SJSA1 (cell line): ENCODE measurements at regions not wholly inside any gene's neighbourhood (a gene's known extent, or its start where the extent isn't known, plus 50 kb on each side); places are given as distances from the start of the nearest gene placed in this dataset.

ENCODE experiments used
- DNase-seq, 2 experiments: peaks; one replicate each; pipeline ENCODE4 v3.0.0-alpha.2; 2015 to 2020; ENCODE audit warnings: low spot score in 2 of 2, low read depth in 1 of 2
- H3K27ac ChIP-seq: fragments of 250-450 bp; sonication (Bioruptor Pico); 2 replicates; pipeline ENCODE4 v1.5.1; 2020; ENCODE audit warnings: mild to moderate bottlenecking, moderate library complexity
- H3K27me3 ChIP-seq: fragments of 250-450 bp; sonication (Bioruptor Pico); replicated peaks from 2 replicates; pipeline ENCODE4 v1.5.1; 2020; ENCODE audit warnings: mild to moderate bottlenecking, moderate library complexity
- H3K36me3 ChIP-seq: fragments of 250-450 bp; sonication (Bioruptor Pico); 2 replicates; pipeline ENCODE4 v1.5.1; 2020; ENCODE audit warnings: mild to moderate bottlenecking
- H3K4me1 ChIP-seq: fragments of 250-450 bp; sonication (Bioruptor Pico); replicated peaks from 2 replicates; pipeline ENCODE4 v1.6.1; 2021; ENCODE audit warnings: mild to moderate bottlenecking
- H3K4me3 ChIP-seq: fragments of 250-450 bp; sonication (Bioruptor Pico); 2 replicates; pipeline ENCODE4 v1.5.1; 2020; ENCODE audit warnings: mild to moderate bottlenecking
- H3K9me3 ChIP-seq: fragments of 250-450 bp; sonication (Bioruptor Pico); replicated peaks from 2 replicates; pipeline ENCODE4 v1.5.1; 2020; ENCODE audit warnings: mild to moderate bottlenecking

- H3K27ac ChIP-seq, result no peak overlapping the region
- no peaks in the 10 kb centered on the region for H3K36me3 ChIP-seq
- no peaks in the 10 kb centered on the region for H3K9me3 ChIP-seq
- no peaks in the 10 kb centered on the region for H3K4me1 ChIP-seq
- no peaks in the 10 kb centered on the region for H3K27me3 ChIP-seq
- H3K4me3 ChIP-seq, result no peak overlapping the region
- no peak for DNase-seq
Measured at GRCh38 chr11:97359016-97359415, 969.2 kb downstream of the JRKL start.

GRCh38 chr11:97361812-97362378 lies 972.1 kb downstream of the JRKL start:
- no peak overlapping the region for H3K4me3 ChIP-seq
- H3K36me3 ChIP-seq, result no peaks in the 10 kb centered on the region
- no peaks in the 10 kb centered on the region for H3K9me3 ChIP-seq
- H3K27ac ChIP-seq, result no peak overlapping the region
- H3K4me1 ChIP-seq, result no peaks in the 10 kb centered on the region
- H3K27me3 ChIP-seq, result no peaks in the 10 kb centered on the region
- DNase-seq, result no peak

GRCh38 chr11:97363331-97363730 lies 973.5 kb downstream of the JRKL start:
- Histone ChIP-seq H3K4me3 (no peak overlapping the region), H3K4me1 (no peaks in the 10 kb centered on the region), H3K27ac (no peak overlapping the region), H3K9me3 (no peaks in the 10 kb centered on the region), H3K27me3 (no peaks in the 10 kb centered on the region), H3K36me3 (no peaks in the 10 kb centered on the region)
- DNase-seq, result no peak

GRCh38 chr11:97364047-97364446 lies 974.2 kb downstream of the JRKL start:
- DNase-seq, result no peak
- Histone ChIP-seq H3K27ac (no peak overlapping the region), H3K4me3 (no peak overlapping the region), H3K9me3 (no peaks in the 10 kb centered on the region), H3K27me3 (no peaks in the 10 kb centered on the region), H3K36me3 (no peaks in the 10 kb centered on the region), H3K4me1 (no peaks in the 10 kb centered on the region)

- Histone ChIP-seq H3K4me1 (no peaks in the 10 kb centered on the region), H3K27ac (no peak overlapping the region), H3K4me3 (no peak overlapping the region), H3K36me3 (no peaks in the 10 kb centered on the region), H3K9me3 (no peaks in the 10 kb centered on the region), H3K27me3 (no peaks in the 10 kb centered on the region)
- DNase-seq, result no peak
Measured at GRCh38 chr11:97367406-97368083, 977.7 kb downstream of the JRKL start.

GRCh38 chr11:97389270-97389669 lies 999.5 kb downstream of the JRKL start:
- no peak overlapping the region for H3K27ac ChIP-seq
- H3K4me3 ChIP-seq, result no peak overlapping the region
- no peaks in the 10 kb centered on the region for H3K27me3 ChIP-seq
- no peaks in the 10 kb centered on the region for H3K36me3 ChIP-seq
- no peaks in the 10 kb centered on the region for H3K9me3 ChIP-seq
- no peak for DNase-seq
- H3K4me1 ChIP-seq, result no peaks in the 10 kb centered on the region

- no peak overlapping the region for H3K4me3 ChIP-seq
- no peaks in the 10 kb centered on the region for H3K27me3 ChIP-seq
- H3K9me3 ChIP-seq, result no peaks in the 10 kb centered on the region
- no peak for DNase-seq
- no peaks in the 10 kb centered on the region for H3K4me1 ChIP-seq
- no peak overlapping the region for H3K27ac ChIP-seq
- H3K36me3 ChIP-seq, result no peaks in the 10 kb centered on the region
Measured at GRCh38 chr11:97398246-97398645, 1008.4 kb downstream of the JRKL start.

GRCh38 chr11:97409141-97409540 lies 1019.3 kb downstream of the JRKL start:
- H3K4me3 ChIP-seq, result no peak overlapping the region
- no peak for DNase-seq
- H3K27ac ChIP-seq, result no peak overlapping the region
- no peaks in the 10 kb centered on the region for H3K36me3 ChIP-seq
- H3K9me3 ChIP-seq, result no peaks in the 10 kb centered on the region
- H3K4me1 ChIP-seq, result no peaks in the 10 kb centered on the region
- H3K27me3 ChIP-seq, result no peaks in the 10 kb centered on the region

GRCh38 chr11:97414801-97415200 lies 1025.0 kb downstream of the JRKL start:
- Histone ChIP-seq H3K36me3 (no peaks in the 10 kb centered on the region), H3K9me3 (no peaks in the 10 kb centered on the region), H3K27ac (no peak overlapping the region), H3K4me1 (no peaks in the 10 kb centered on the region), H3K27me3 (no peaks in the 10 kb centered on the region), H3K4me3 (no peak overlapping the region)
- DNase-seq, result no peak

GRCh38 chr11:97419729-97420128 lies 1029.9 kb downstream of the JRKL start:
- no peak overlapping the region for H3K27ac ChIP-seq
- no peak overlapping the region for H3K4me3 ChIP-seq
- no peaks in the 10 kb centered on the region for H3K36me3 ChIP-seq
- no peaks in the 10 kb centered on the region for H3K9me3 ChIP-seq
- DNase-seq, result no peak
- no peaks in the 10 kb centered on the region for H3K4me1 ChIP-seq
- no peaks in the 10 kb centered on the region for H3K27me3 ChIP-seq

- no peak overlapping the region for H3K4me3 ChIP-seq
- H3K27me3 ChIP-seq, result no peaks in the 10 kb centered on the region
- H3K4me1 ChIP-seq, result no peaks in the 10 kb centered on the region
- H3K27ac ChIP-seq, result no peak overlapping the region
- DNase-seq, result no peak
- no peaks in the 10 kb centered on the region for H3K9me3 ChIP-seq
- H3K36me3 ChIP-seq, result no peaks in the 10 kb centered on the region
Measured at GRCh38 chr11:97428247-97428790, 1038.5 kb downstream of the JRKL start.

- DNase-seq, result no peak
- Histone ChIP-seq H3K4me1 (no peaks in the 10 kb centered on the region), H3K27me3 (no peaks in the 10 kb centered on the region), H3K36me3 (no peaks in the 10 kb centered on the region), H3K4me3 (no peak overlapping the region), H3K27ac (no peak overlapping the region), H3K9me3 (no peaks in the 10 kb centered on the region)
Measured at GRCh38 chr11:97430877-97431276, 1041.1 kb downstream of the JRKL start.

- DNase-seq, result no peak
- Histone ChIP-seq H3K27me3 (no peaks in the 10 kb centered on the region), H3K9me3 (no peaks in the 10 kb centered on the region), H3K4me3 (no peak overlapping the region), H3K4me1 (no peaks in the 10 kb centered on the region), H3K36me3 (no peaks in the 10 kb centered on the region), H3K27ac (no peak overlapping the region)
Measured at GRCh38 chr11:97432926-97433325, 1043.1 kb downstream of the JRKL start.

- no peaks in the 10 kb centered on the region for H3K27me3 ChIP-seq
- H3K4me3 ChIP-seq, result no peak overlapping the region
- no peaks in the 10 kb centered on the region for H3K4me1 ChIP-seq
- no peak for DNase-seq
- no peaks in the 10 kb centered on the region for H3K36me3 ChIP-seq
- H3K27ac ChIP-seq, result no peak overlapping the region
- H3K9me3 ChIP-seq, result no peaks in the 10 kb centered on the region
Measured at GRCh38 chr11:97445561-97445960, 1055.7 kb downstream of the JRKL start.

GRCh38 chr11:97451441-97451840 lies 1061.6 kb downstream of the JRKL start:
- no peaks in the 10 kb centered on the region for H3K9me3 ChIP-seq
- H3K36me3 ChIP-seq, result no peaks in the 10 kb centered on the region
- H3K27me3 ChIP-seq, result no peaks in the 10 kb centered on the region
- no peak for DNase-seq
- no peak overlapping the region for H3K4me3 ChIP-seq
- no peak overlapping the region for H3K27ac ChIP-seq
- H3K4me1 ChIP-seq, result no peaks in the 10 kb centered on the region
